ENCODE measurements at regions not wholly inside any gene's neighbourhood (a gene's known extent, or its start where the extent isn't known, plus 50 kb on each side); places are given as distances from the start of the nearest gene placed in this dataset.
"Not testable (repeated sequence)": the region's sequence is repeated elsewhere in the genome, so short reads cannot be mapped to it uniquely, and the experiment has no call there.

- no peak for DNase-seq
Observed at GRCh38 chr3:15903759-15904720, 106.3 kb upstream of the ANKRD28 start.

GRCh38 chr3:15905041-15905440, 107.3 kb upstream of the ANKRD28 start:
- no peak for DNase-seq

- DNase-seq: not testable (repeated sequence)
Observed at GRCh38 chr3:15907403-15907802, 109.6 kb upstream of the ANKRD28 start.

GRCh38 chr3:15918988-15919387, 121.2 kb upstream of the ANKRD28 start:
- DNase-seq: no peak

GRCh38 chr3:15919971-15920370, 122.2 kb upstream of the ANKRD28 start:
- no peak for DNase-seq

- no peak for DNase-seq
Observed at GRCh38 chr3:15923640-15924405, 126.0 kb upstream of the ANKRD28 start.

- DNase-seq: no peak
Observed at GRCh38 chr3:15924914-15925313, 127.1 kb upstream of the ANKRD28 start.

GRCh38 chr3:15926871-15927270, 129.1 kb upstream of the ANKRD28 start:
- no peak for DNase-seq

- DNase-seq: no peak
Observed at GRCh38 chr3:15927969-15928368, 130.2 kb upstream of the ANKRD28 start.

GRCh38 chr3:15929944-15930571, 132.3 kb upstream of the ANKRD28 start:
- no peak for DNase-seq

GRCh38 chr3:15932348-15933300, 134.8 kb upstream of the ANKRD28 start:
- DNase-seq: no peak

- no peak for DNase-seq
Observed at GRCh38 chr3:15933439-15934139, 135.8 kb upstream of the ANKRD28 start.

- no peak for DNase-seq
Observed at GRCh38 chr3:15934389-15935195, 136.8 kb upstream of the ANKRD28 start.

GRCh38 chr3:15936312-15936711, 138.5 kb upstream of the ANKRD28 start:
- DNase-seq: no peak

- no peak for DNase-seq
Observed at GRCh38 chr3:15940641-15941040, 142.9 kb upstream of the ANKRD28 start.

GRCh38 chr3:15941457-15941856, 143.7 kb upstream of the ANKRD28 start:
- not testable (repeated sequence) for DNase-seq

- DNase-seq: no peak
Observed at GRCh38 chr3:15941958-15942357, 144.2 kb upstream of the ANKRD28 start.

GRCh38 chr3:15942462-15942861, 144.7 kb upstream of the ANKRD28 start:
- DNase-seq: no peak

- DNase-seq: no peak
Observed at GRCh38 chr3:15942936-15943335, 145.2 kb upstream of the ANKRD28 start.

GRCh38 chr3:15948388-15948787, 150.6 kb upstream of the ANKRD28 start:
- DNase-seq: no peak

Data from activated CD4-positive, alpha-beta T cell treated with anti-CD3 and anti-CD28 coated beads for 4 hours (primary cell).